ENCODE measurements at regions not wholly inside any gene's neighbourhood (a gene's known extent, or its start where the extent isn't known, plus 50 kb on each side); places are given as distances from the start of the nearest gene placed in this dataset.

- no peak for TF ChIP-seq CTCF (IDR thresholded peaks at IDR 0.05; ENCODE audit: low read depth, low read length)
- no peak for DNase-seq (ENCODE audit: extremely low read depth, low read depth)
These were observed 225.1 kb downstream of the CBLN1 start for GRCh38 chr16:49056546-49056945.

- no peak for TF ChIP-seq CTCF (IDR thresholded peaks at IDR 0.05; ENCODE audit: low read depth, low read length)
- no peak for DNase-seq (ENCODE audit: extremely low read depth, low read depth)
These were observed 225.7 kb downstream of the CBLN1 start for GRCh38 chr16:49055824-49056545.

GRCh38 chr16:49055291-49055690, 226.3 kb downstream of the CBLN1 start:
- DNase-seq (ENCODE audit: extremely low read depth, low read depth) = no peak
- TF ChIP-seq CTCF (IDR thresholded peaks at IDR 0.05; ENCODE audit: low read depth, low read length) = no peak

GRCh38 chr16:49054606-49055005, 227.0 kb downstream of the CBLN1 start:
- no peak for DNase-seq (ENCODE audit: extremely low read depth, low read depth)
- no peak for TF ChIP-seq CTCF (IDR thresholded peaks at IDR 0.05; ENCODE audit: low read depth, low read length)

- TF ChIP-seq CTCF (IDR thresholded peaks at IDR 0.05; ENCODE audit: low read depth, low read length) = no peak
- no peak for DNase-seq (ENCODE audit: extremely low read depth, low read depth)
These were observed 228.8 kb downstream of the CBLN1 start for GRCh38 chr16:49052846-49053245.

GRCh38 chr16:49051576-49051975, 230.1 kb downstream of the CBLN1 start:
- DNase-seq (ENCODE audit: extremely low read depth, low read depth) = no peak
- no peak for TF ChIP-seq CTCF (IDR thresholded peaks at IDR 0.05; ENCODE audit: low read depth, low read length)

- TF ChIP-seq CTCF (IDR thresholded peaks at IDR 0.05; ENCODE audit: low read depth, low read length) = no peak
- DNase-seq (ENCODE audit: extremely low read depth, low read depth) = no peak
These were observed 231.0 kb downstream of the CBLN1 start for GRCh38 chr16:49050607-49051006.
